ENCODE measurements at regions not wholly inside any gene's neighbourhood (a gene's known extent, or its start where the extent isn't known, plus 50 kb on each side); places are given as distances from the start of the nearest gene placed in this dataset.

- Histone ChIP-seq H3K27me3 (replicated peaks in 1 of 2; ENCODE audit: control insufficient read depth in 2 of 2, insufficient read depth in 2 of 2, low read length in 1 of 2) (no peaks in the 10 kb centered on the region), H4K20me1 (ENCODE audit: control insufficient read depth, insufficient read depth) (no peaks in the 10 kb centered on the region), H3K27ac (ENCODE audit: control insufficient read depth, insufficient read depth) (no peak overlapping the region), H3K9me3 (replicated peaks; ENCODE audit: control insufficient read depth, insufficient read depth, low read length) (no peaks in the 10 kb centered on the region; the same call in 2 of the 3 replicates), H3K36me3 (ENCODE audit: control insufficient read depth in 2 of 2, insufficient read depth in 2 of 2, low read length in 1 of 2) (no peaks in the 10 kb centered on the region), H3K79me2 (ENCODE audit: control insufficient read depth, insufficient read depth, low read length) (no peaks in the 10 kb centered on the region), H2AFZ (ENCODE audit: control insufficient read depth, low read depth, low read length) (no peak overlapping the region), H3K4me3 (no peak overlapping the region), H3K9ac (ENCODE audit: control insufficient read depth, insufficient read depth, low read length) (no peak overlapping the region), H3K4me1 (ENCODE audit: control insufficient read depth, insufficient read depth, low read length) (no peaks in the 10 kb centered on the region), H3K4me2 (ENCODE audit: control insufficient read depth, insufficient read depth) (no peak overlapping the region)
- ChIA-PET CTCF (no interaction called here), SMC1A (ENCODE audit: uncharacterized antibody, unreplicated experiment) (no interaction called here), RAD21 (ENCODE audit: unreplicated experiment) (no interaction called here), POLR2A (no interaction called here)
- DNase-seq (ENCODE audit: low read depth, low spot score), result no peak
- TF ChIP-seq TARDBP (IDR thresholded peaks at IDR 0.05; ENCODE audit: borderline replicate concordance), result no peak
- TF ChIP-seq RELA (IDR thresholded peaks at IDR 0.05; ENCODE audit: borderline replicate concordance, partially characterized antibody), result no peak
- TF ChIP-seq PML (IDR thresholded peaks at IDR 0.05; ENCODE audit: low read length), result no peak
- TF ChIP-seq BCLAF1 (IDR thresholded peaks at IDR 0.05), result no peak
- no peak for TF ChIP-seq TAF1 (IDR thresholded peaks at IDR 0.05; ENCODE audit: borderline replicate concordance, low read depth, low read length)
- no peak for TF ChIP-seq POU2F2 (IDR thresholded peaks at IDR 0.05; ENCODE audit: borderline replicate concordance, low read depth, low read length)
- no peak for TF ChIP-seq MTA3 (IDR thresholded peaks at IDR 0.05; ENCODE audit: borderline replicate concordance, low read length)
- TF ChIP-seq ZNF207 (IDR thresholded peaks at IDR 0.05; ENCODE audit: borderline replicate concordance), result no peak
- no peak for TF ChIP-seq NFYA (IDR thresholded peaks at IDR 0.05; ENCODE audit: borderline replicate concordance, low read depth, low read length)
- no peak for TF ChIP-seq MXI1 (IDR thresholded peaks at IDR 0.05; ENCODE audit: low read depth, low read length)
- TF ChIP-seq MEF2A (IDR thresholded peaks at IDR 0.05; ENCODE audit: insufficient read depth, low read depth, low read length), result no peak
- no peak for TF ChIP-seq SREBF2 (IDR thresholded peaks at IDR 0.05; ENCODE audit: low read length)
- no peak for TF ChIP-seq HSF1 (IDR thresholded peaks at IDR 0.05; ENCODE audit: low read depth, low read length)
- FAIRE-seq, result no peak
- WGBS (ENCODE audit: insufficient coverage, insufficient replicate concordance, low lambda C conversion rate, missing lambda C conversion rate), result 56% methylated on average over 2 of the region's 2 CpGs
- no TSS peak for BruUV-seq (replicated peaks)
- ATAC-seq, result no peak
- intact Hi-C loops (cut with micrococcal nuclease; ENCODE audit: unreplicated experiment) (no loop called here), in situ Hi-C loops (cut with MboI) (no loop called here)
These were observed 148.3 kb upstream of the LMCD1 start for GRCh38 chr3:8353364-8353763.
